SK-N-SH (cell line): ENCODE measurements at regions not wholly inside any gene's neighbourhood (a gene's known extent, or its start where the extent isn't known, plus 50 kb on each side); places are given as distances from the start of the nearest gene placed in this dataset.

Source experiments
- CTCF ChIA-PET: fragments of 300-600, 350-600 bp; formaldehyde crosslinking; extraction: SDS; loops from one replicate; lab custom pipeline; 2021; lab: Yijun Ruan, JAX
- POLR2A ChIA-PET: fragments of 350-600 bp; sonication (Branson Sonifier 250); formaldehyde crosslinking; extraction: SDS; loops from one replicate; lab custom pipeline; 2020; ENCODE audit warnings: antibody characterized with exemption, inconsistent platforms; lab: Yijun Ruan, JAX
- DNase-seq: peaks from one replicate; pipeline ENCODE4 v3.0.0; 2012
- H2AFZ ChIP-seq: fragments of 200-600 bp; sonication (generic); 2 replicates; pipeline ENCODE4 v1.8.1; 2016; ENCODE audit warnings: antibody characterized with exemption, mild to moderate bottlenecking, low read depth
- H3F3A ChIP-seq: fragments of 200-600 bp; sonication (generic); replicated peaks from 2 replicates; pipeline ENCODE3; 2016; ENCODE audit warnings: antibody characterized with exemption, mild to moderate bottlenecking; ENCODE audit not compliant: insufficient read depth
- H3K27ac ChIP-seq, 2 experiments: fragments of 200-500 bp in 1 of 2; fragments of 200-600 bp in 1 of 2; sonication (Bioruptor generic) in 1 of 2; sonication (generic), shearing (Covaris generic) in 1 of 2; 2 replicates each; pipeline versions ENCODE4 v1.5.1 to v1.6.1; 2014 to 2016; ENCODE audit warnings: low read depth in 2 of 2, inconsistent platforms in 1 of 2, low read length in 1 of 2, mild to moderate bottlenecking in 1 of 2, mixed read lengths in 1 of 2
- H3K27me3 ChIP-seq: fragments of 200-600 bp; sonication (generic), shearing (Covaris generic); 2 replicates; pipeline ENCODE4 v1.6.1; 2016; ENCODE audit warnings: mixed run types; ENCODE audit not compliant: insufficient read depth
- H3K36me3 ChIP-seq, 2 experiments: fragments of 200-500 bp in 1 of 2; fragments of 200-600 bp in 1 of 2; sonication (Bioruptor generic) in 1 of 2; sonication (generic) in 1 of 2; replicated peaks in 1 of 2; 2 replicates each; pipeline versions ENCODE3 to v1.5.1; 2014 to 2016; ENCODE audit warnings: low read length in 1 of 2, mild to moderate bottlenecking in 1 of 2; ENCODE audit not compliant: insufficient read depth in 2 of 2, control insufficient read depth in 1 of 2
- H3K4me1 ChIP-seq, 2 experiments: fragments of 200-500 bp in 1 of 2; fragments of 200-600 bp in 1 of 2; sonication (Bioruptor generic) in 1 of 2; sonication (generic), shearing (Covaris generic) in 1 of 2; 2 replicates each; pipeline versions ENCODE4 v1.5.1 to v1.6.1; 2014 to 2016; ENCODE audit warnings: low read depth in 1 of 2, low read length in 1 of 2, mixed run types in 1 of 2; ENCODE audit not compliant: insufficient read depth in 2 of 2, control insufficient read depth in 1 of 2
- H3K4me2 ChIP-seq: fragments of 200-600 bp; sonication (generic), shearing (Covaris generic); 2 replicates; pipeline ENCODE4 v1.6.1; 2017; ENCODE audit warnings: mixed run types
- H3K4me3 ChIP-seq, 2 experiments: fragments of 200-500 bp in 1 of 2; fragments of 200-600 bp in 1 of 2; sonication (Bioruptor generic) in 1 of 2; sonication (generic), shearing (Covaris generic) in 1 of 2; 2 replicates each; pipeline versions ENCODE4 v1.5.1 to v1.8.1; 2014 to 2016; ENCODE audit warnings: low read depth in 2 of 2, inconsistent platforms in 1 of 2, low read length in 1 of 2, mild to moderate bottlenecking in 1 of 2, mixed read lengths in 1 of 2, moderate library complexity in 1 of 2
- H3K79me2 ChIP-seq: fragments of 200-600 bp; sonication (generic); 2 replicates; pipeline ENCODE4 v1.8.1; 2017; ENCODE audit warnings: mild to moderate bottlenecking; ENCODE audit not compliant: insufficient read depth
- H3K9ac ChIP-seq: fragments of 200-600 bp; sonication (generic); 2 replicates; pipeline ENCODE4 v1.6.1; 2017; ENCODE audit warnings: mixed run types
- H3K9me2 ChIP-seq: fragments of 200-600 bp; sonication (generic); 2 replicates; pipeline ENCODE4 v1.6.1; 2017; ENCODE audit warnings: mixed run types
- H3K9me3 ChIP-seq: fragments of 200-600 bp; sonication (generic); 2 replicates; pipeline ENCODE4 v1.6.1; 2017; ENCODE audit warnings: mixed run types, mild to moderate bottlenecking, moderate library complexity
- H4K20me1 ChIP-seq: fragments of 200-600 bp; sonication (generic); 2 replicates; pipeline ENCODE4 v1.6.1; 2017; ENCODE audit warnings: mild to moderate bottlenecking, mixed run types; ENCODE audit not compliant: insufficient read depth
- CHD2 ChIP-seq: fragments of 150-350 bp; IDR thresholded peaks from 2 replicates; pipeline ENCODE4 v1.6.1; 2018; ENCODE audit warnings: low read length; ENCODE audit not compliant: partially characterized antibody
- ELF1 ChIP-seq: IDR thresholded peaks from 2 replicates; pipeline ENCODE4 v1.4.0; 2012
- EZH2phosphoT487 ChIP-seq: fragments of 200-600 bp; sonication (generic); IDR thresholded peaks from 2 replicates; pipeline ENCODE4 v1.6.1; 2017; ENCODE audit warnings: low read depth, mixed run types, mild to moderate bottlenecking, antibody characterized with exemption, moderate library complexity, borderline replicate concordance
- FOSL2 ChIP-seq: IDR thresholded peaks from 2 replicates; pipeline ENCODE4 v1.4.0; 2012; ENCODE audit warnings: low read depth, mild to moderate bottlenecking, moderate library complexity, borderline replicate concordance
- GABPA ChIP-seq: IDR thresholded peaks from 2 replicates; pipeline ENCODE4 v1.4.0; 2012; ENCODE audit warnings: low read depth, mild to moderate bottlenecking
- GATA2 ChIP-seq: sonication (generic); formaldehyde crosslinking; IDR thresholded peaks from 2 replicates; pipeline ENCODE4 v1.5.0; 2020; ENCODE audit warnings: mild to moderate bottlenecking, missing genetic modification reagents
- MXI1 ChIP-seq: IDR thresholded peaks from 2 replicates; pipeline ENCODE4 v1.6.1; 2012; ENCODE audit warnings: mild to moderate bottlenecking, low read depth, low read length, improper control_type of control experiment
- NRF1 ChIP-seq: IDR thresholded peaks from 2 replicates; pipeline ENCODE4 v1.6.1; 2012; ENCODE audit warnings: low read depth, mild to moderate bottlenecking, low read length
- REST ChIP-seq: IDR thresholded peaks from 2 replicates; pipeline ENCODE4 v1.6.1; 2012; ENCODE audit warnings: mild to moderate bottlenecking, low read depth, low read length, moderate library complexity
- RXRA ChIP-seq: IDR thresholded peaks from 2 replicates; pipeline ENCODE4 v1.4.0; 2012; ENCODE audit warnings: low read depth, mild to moderate bottlenecking, borderline replicate concordance
- TEAD4 ChIP-seq: IDR thresholded peaks from 2 replicates; pipeline ENCODE4 v1.4.0; 2012; ENCODE audit warnings: mild to moderate bottlenecking, borderline replicate concordance; ENCODE audit not compliant: insufficient read depth
- USF2 ChIP-seq: fragments of 150-350 bp; IDR thresholded peaks from 2 replicates; pipeline ENCODE4 v1.6.1; 2017; ENCODE audit warnings: antibody characterized with exemption, low read length, low read depth, borderline replicate concordance
- YY1 ChIP-seq: IDR thresholded peaks from 2 replicates; pipeline ENCODE4 v1.4.0; 2012; ENCODE audit warnings: low read depth, mild to moderate bottlenecking
- ZBTB33 ChIP-seq: IDR thresholded peaks from 2 replicates; pipeline ENCODE4 v1.4.0; 2012; ENCODE audit warnings: low read depth, borderline replicate concordance
- WGBS: methylation state at CpG from one replicate; pipeline ENCODE4 v1.1.6; 2017; ENCODE audit warnings: low lambda C conversion rate; 5-methylcytosine and 5-hydroxymethylcytosine counted together

GRCh38 chr6:165805067-165805555, 142.1 kb upstream of the PDE10A start:
- ChIA-PET POLR2A (no interaction called here), CTCF (no interaction called here)
- H4K20me1 ChIP-seq: no peaks in the 10 kb centered on the region
- H3K79me2 ChIP-seq: no peaks in the 10 kb centered on the region
- no peaks in the 10 kb centered on the region; a peak in 1 of 4 replicates for H3K4me1 ChIP-seq
- no peak overlapping the region for H3K4me3 ChIP-seq
- H3K9me2 ChIP-seq: no peaks in the 10 kb centered on the region
- H3K9me3 ChIP-seq: no peaks in the 10 kb centered on the region
- 44% methylated on average over 24 of the region's 39 CpGs for WGBS
- H3K9ac ChIP-seq: no peak overlapping the region
- no peaks in the 10 kb centered on the region for H3K36me3 ChIP-seq
- no peak overlapping the region for H3K4me2 ChIP-seq
- no peak for DNase-seq
- no peak overlapping the region for H2AFZ ChIP-seq
- TF ChIP-seq FOSL2 (no peak), CHD2 (no peak), GABPA (no peak), YY1 (no peak), ELF1 (no peak), TEAD4 (no peak), MXI1 (no peak), ZBTB33 (no peak), GATA2 (CRISPR knock-in tag) (no peak), REST (no peak), EZH2phosphoT487 (no peak), NRF1 (no peak), RXRA (no peak), USF2 (no peak)
- H3F3A ChIP-seq: no peaks in the 10 kb centered on the region
- H3K27me3 ChIP-seq: no peaks in the 10 kb centered on the region
- no peak overlapping the region for H3K27ac ChIP-seq
